Tibial nerve (tissue), 4 donors: ENCODE measurements at regions not wholly inside any gene's neighbourhood (a gene's known extent, or its start where the extent isn't known, plus 50 kb on each side); places are given as distances from the start of the nearest gene placed in this dataset.

Experiments used
- EP300 ChIP-seq, 2 donors: sonication (generic); formaldehyde crosslinking; IDR thresholded peaks; one replicate each; pipeline ENCODE4 v1.6.1; 2017; ENCODE audit warnings: antibody characterized with exemption in 2 of 2, mild to moderate bottlenecking in 1 of 2
- TF ChIP-seq, protein P1 (sequence below), 5 experiments: fragments of 200-600 bp in 3 of 5; fragments of 450-650 bp in 2 of 5; sonication (generic) in 3 of 5; IDR thresholded peaks; one replicate each; pipeline ENCODE4 v1.5.1; 2016 to 2019; ENCODE audit warnings: antibody characterized with exemption in 5 of 5, mild to moderate bottlenecking in 3 of 5, moderate library complexity in 2 of 5

- TF ChIP-seq, protein P1, sequence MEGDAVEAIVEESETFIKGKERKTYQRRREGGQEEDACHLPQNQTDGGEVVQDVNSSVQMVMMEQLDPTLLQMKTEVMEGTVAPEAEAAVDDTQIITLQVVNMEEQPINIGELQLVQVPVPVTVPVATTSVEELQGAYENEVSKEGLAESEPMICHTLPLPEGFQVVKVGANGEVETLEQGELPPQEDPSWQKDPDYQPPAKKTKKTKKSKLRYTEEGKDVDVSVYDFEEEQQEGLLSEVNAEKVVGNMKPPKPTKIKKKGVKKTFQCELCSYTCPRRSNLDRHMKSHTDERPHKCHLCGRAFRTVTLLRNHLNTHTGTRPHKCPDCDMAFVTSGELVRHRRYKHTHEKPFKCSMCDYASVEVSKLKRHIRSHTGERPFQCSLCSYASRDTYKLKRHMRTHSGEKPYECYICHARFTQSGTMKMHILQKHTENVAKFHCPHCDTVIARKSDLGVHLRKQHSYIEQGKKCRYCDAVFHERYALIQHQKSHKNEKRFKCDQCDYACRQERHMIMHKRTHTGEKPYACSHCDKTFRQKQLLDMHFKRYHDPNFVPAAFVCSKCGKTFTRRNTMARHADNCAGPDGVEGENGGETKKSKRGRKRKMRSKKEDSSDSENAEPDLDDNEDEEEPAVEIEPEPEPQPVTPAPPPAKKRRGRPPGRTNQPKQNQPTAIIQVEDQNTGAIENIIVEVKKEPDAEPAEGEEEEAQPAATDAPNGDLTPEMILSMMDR (IDR thresholded peaks at IDR 0.05) = no peak
- TF ChIP-seq EP300 (IDR thresholded peaks at IDR 0.05) = no peak
Observed at GRCh38 chr5:168005093-168005492, 286.4 kb upstream of the WWC1 start.
